SK-MEL-5 (cell line): ENCODE measurements at regions not wholly inside any gene's neighbourhood (a gene's known extent, or its start where the extent isn't known, plus 50 kb on each side); places are given as distances from the start of the nearest gene placed in this dataset.
"Not testable (repeated sequence)": the region's sequence is repeated elsewhere in the genome, so short reads cannot be mapped to it uniquely, and the experiment has no call there.

ENCODE experiments used
- DNase-seq: peaks from one replicate; pipeline ENCODE4 v3.0.0-alpha.2; 2016; ENCODE audit warnings: low read depth, low spot score
- in situ Hi-C: cut with HindIII; loops from 2 replicates; pipeline ENCODE4 v1.10.0; 2016; ENCODE audit warnings: low sequenced_read_pairs, high pct_unique_total_duplicates, low pct_unique_long_range_greater_than_20kb

DNA sequence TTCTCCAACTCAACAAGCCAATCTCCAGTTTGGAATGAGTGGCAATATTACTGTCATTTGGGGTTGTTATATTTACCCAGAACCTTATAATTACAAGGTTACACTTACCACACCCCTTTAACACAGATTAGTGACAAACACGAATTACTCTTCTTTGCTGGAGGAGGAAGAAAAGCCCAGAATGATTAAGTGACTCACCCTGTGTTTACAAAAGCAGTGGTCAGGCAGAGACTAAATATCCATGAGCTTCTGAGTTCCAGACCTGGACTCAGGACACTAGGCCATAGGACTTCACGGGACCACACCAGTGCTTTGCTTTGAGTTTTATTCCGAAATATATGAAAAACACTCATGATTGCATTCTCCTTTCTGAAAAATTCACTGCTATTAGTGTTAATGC, 370.8 kb downstream of the TLE1 start:
- DNase-seq: no peak
- in situ Hi-C loops: no loop called here

DNA sequence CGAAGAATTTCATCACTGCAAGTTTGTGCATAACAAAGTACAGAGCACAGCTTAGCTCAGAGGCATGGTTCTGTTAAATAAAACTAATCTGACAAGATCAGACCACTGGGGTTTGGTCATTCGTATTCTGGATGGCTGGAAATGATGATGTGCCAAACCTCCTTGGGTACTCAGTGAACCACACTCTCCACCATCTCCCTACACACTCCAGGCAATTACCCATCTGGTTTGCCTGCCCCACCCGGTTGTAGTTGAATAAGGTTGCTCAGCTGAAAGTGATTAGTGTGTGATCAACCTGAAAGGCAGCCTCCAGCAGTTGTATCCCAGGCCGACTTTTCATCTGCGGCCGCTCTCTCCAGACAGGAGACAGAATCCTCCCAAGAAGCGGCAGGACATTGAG, 371.4 kb downstream of the TLE1 start:
- DNase-seq: no peak
- in situ Hi-C loops: no loop called here

DNA sequence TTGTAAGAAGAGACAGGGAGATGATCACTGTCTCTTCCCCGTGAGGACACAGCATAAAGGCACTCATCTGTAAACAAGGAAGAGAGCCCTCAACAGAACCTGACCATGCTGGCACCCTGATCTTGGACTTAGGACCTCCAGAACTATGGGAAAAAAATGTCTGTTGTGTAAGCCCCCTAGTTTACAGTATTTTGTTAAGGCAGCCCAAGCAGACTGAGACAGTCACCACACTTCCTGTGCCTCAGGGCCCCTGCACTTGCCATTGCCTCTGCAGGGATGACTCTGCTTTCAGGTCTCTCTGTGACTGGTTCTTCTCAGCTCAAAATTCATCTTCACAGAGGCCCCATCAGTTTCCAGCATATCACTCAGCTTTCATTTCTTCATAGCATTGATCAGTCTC, 372.1 kb downstream of the TLE1 start:
- DNase-seq: no peak
- in situ Hi-C loops: no loop called here

DNA sequence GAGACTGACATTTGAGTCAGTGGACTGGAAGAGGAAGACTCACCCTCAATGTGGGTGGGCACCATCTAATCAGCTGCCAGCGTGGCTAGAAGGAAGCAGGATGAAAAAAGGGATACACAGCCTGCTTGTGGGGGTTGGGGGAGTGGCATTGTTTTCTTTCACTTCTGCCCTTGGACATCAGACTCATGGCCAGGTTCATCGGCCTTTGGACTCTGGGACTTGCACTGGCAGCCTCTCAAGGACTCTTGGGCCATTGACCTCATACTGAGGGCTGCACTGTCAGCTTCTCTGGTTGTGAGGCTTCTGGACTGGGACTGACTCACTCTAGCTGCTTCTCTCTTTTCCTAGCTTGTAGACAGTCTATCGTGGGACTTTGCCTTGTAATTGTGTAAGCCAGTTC, 374.9 kb downstream of the TLE1 start:
- no peak for DNase-seq
- in situ Hi-C loops: no loop called here

DNA sequence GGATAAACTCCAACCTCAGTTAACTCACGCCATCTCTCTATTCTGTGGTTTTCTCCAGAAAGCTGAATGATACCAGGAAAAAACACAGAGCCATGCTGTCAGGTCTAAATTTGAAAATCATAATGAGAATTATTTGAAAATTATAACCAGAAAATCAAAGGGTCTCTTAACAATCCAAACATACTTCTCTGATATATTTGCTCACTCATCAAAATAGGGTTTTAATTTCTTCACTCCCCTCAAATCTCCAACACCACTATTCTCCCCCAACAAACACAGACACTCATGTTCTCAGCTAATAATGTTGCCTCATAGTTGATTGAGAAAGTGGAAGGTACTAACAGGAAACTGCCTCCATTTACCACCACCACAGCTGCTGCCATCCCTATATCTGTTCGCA, 375.5 kb downstream of the TLE1 start:
- in situ Hi-C loops: no loop called here
- DNase-seq: no peak

DNA sequence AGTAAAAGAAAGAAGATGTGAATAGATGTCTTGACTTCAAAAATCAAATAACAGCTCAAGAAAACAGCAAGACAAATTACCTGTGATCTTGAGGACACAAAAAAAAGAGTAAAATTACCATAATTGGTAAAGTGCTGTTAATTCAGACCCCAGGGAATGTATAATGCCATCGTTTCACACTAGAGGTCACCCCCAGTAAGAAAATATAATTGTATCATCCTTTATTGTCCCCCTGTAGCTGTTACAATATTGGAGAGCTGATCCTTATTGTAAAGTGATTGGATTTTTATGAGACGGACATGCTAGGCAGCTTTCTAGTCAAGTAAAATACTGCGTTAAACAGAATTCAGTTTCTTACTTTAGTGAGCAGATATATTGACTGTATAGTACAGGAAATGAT, 377.0 kb downstream of the TLE1 start:
- DNase-seq: peak; percentile 25
- in situ Hi-C loops: no loop called here

DNA sequence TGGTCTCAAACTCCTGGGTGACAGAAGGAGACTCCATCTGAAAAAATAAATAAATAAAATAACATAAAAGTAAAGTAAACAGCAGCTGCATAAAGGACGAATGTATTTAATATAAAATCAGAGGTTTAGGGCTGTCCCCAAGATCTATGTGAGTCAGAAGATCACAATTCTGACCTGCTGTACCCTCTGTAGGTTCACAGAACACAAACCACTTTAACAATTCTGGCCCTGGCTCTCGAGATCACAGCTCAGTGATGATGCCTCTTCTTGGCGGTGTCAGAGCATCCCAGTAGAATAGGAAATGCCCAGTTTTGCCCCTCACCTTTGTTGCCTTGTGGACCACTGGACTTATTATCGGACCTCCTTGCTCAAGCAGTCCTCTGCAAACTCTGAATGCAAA, 380.9 kb downstream of the TLE1 start:
- in situ Hi-C loops: no loop called here
- DNase-seq: no peak

DNA sequence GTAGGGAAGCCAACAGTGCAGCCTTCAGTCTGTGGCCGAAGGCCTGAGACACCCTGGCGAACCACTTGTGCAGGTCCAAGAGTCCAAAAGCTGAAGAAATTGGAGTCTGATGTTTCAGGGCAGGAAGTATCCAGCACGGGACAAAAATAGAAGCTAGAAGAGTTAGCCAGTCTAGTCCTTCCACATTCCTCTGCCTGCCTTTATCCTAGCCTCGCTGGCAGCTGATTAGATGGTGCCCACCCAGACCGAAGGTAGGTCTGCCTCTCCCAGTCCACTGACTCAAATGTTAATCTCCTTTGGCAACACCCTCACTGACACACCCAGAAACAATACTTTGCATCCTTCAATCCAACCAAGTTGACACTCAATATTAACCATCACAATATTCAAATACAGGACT, 381.6 kb downstream of the TLE1 start:
- DNase-seq, in situ Hi-C loops: not testable (repeated sequence)

DNA sequence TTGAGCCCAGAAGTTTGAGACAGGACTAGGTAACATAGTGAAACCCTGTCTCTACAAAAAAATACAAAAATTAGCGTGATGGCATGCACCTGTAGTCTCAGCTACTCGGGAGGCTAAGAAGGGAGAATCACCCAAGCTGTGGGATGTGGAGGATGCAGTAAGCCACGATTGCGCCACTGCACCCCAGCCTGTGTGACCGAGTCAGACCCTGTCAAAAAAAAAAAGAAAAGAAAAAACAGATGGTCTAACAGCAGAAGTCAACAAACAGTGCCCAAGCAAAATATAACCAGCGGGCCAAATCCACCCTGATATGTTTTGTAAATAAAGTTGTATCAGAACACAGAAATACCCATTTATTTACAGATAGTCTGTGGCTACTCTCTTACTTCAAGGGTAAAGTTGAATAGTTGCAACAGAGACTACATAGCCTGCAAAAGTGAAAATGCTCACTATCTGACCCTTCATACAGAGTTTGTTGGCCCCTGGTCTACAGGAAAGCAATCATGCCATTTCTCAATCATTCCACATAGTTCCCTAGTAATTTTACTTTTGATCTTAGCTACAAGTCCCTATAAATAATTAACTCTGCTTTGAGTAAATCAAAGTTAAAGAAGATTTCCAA, 383.7 kb downstream of the TLE1 start:
- DNase-seq: no peak
- in situ Hi-C loops: no loop called here

DNA sequence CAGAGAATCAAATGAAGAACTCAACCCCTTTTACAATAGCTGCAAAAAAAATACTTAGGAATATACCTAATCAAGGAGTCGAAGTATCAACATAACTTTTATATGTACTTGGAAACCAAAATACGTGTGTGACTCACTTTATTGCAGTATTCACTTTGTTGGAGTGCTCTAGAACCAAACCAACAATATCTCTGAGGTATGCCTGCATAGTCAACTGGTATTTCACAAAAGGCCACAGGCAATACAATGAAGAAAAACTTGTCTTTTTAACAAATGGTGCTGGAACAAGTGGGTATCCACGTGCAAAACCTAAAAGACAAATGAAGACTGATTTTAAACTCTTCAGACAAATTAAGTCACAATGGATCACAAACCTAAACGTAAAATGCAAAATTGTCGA, 385.7 kb downstream of the TLE1 start:
- in situ Hi-C loops: no loop called here
- no peak for DNase-seq

DNA sequence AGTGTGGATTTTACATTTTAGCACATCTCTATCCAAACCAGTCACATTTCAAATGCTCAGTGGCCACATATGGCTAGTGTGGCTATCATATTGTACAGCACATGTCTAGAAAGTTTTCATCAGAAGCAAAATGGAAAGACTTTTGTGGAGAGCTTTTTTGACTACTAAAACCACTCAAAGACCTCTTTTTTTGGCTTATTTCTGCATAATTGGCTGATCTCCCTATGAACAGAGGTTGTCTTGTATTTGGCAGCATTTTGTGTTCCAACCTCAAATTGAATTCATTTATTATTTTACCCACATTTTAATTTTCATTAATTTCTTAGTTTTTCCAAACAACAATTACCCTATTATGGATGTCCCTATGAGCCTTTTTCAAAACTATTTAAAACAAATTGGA, 395.7 kb downstream of the TLE1 start:
- DNase-seq: no peak
- in situ Hi-C loops: no loop called here

DNA sequence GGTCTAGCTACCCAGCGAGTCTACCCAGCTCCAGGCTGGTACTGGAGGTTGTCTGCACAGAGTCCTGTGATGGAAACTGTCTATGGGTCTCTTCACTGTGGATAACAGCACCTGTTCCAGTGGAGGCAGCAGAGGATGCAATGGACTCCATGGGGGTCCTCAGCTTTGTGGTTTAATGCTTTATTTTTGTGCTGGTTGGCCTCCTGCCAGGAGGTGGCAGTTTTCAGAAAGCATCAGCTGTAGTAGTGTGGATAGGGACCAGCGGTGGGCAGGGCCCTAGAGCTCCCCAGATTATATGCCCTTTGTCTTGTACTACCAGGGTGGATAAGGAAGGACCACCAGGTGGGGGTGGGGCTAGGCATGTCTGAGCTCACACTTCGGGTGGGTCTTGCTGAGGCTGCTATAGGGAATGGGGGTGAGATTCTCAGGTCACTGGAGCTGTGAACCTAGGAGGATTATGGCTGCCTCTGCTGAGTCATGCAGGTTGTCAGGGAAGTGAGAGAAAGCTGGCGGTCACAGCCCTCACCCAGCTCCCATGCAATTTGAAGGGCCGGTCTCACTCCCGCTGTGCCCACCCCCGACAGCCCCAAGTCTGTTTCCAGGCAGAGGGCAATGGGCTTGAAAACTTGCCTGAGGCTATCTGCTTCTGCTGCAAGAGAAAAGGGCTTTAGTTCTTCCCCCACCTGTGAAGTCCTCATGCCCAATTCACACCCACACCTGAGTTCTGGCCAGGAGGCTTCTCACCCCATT, 397.1 kb downstream of the TLE1 start:
- in situ Hi-C loops: no loop called here
- no peak for DNase-seq

DNA sequence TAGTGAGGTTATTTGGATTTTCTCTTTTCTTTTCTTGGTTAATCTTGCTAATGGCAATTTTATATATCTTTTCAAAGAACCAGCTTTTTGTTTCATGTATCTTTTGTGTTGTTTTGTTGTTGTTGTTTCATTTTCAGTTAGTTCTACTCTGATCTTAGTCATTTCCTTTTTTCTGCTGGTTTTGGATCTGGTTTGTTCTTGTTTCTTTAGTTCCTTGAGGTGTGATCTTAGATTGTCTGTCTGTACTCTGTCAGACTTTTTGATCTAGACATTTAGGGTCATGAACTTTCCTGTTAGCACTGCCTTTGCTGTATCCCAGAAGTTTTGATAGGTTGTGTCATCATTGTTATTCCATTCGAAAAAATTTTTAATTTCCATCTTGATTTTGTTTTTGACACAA, 399.7 kb downstream of the TLE1 start:
- no peak for DNase-seq
- in situ Hi-C loops: no loop called here

DNA sequence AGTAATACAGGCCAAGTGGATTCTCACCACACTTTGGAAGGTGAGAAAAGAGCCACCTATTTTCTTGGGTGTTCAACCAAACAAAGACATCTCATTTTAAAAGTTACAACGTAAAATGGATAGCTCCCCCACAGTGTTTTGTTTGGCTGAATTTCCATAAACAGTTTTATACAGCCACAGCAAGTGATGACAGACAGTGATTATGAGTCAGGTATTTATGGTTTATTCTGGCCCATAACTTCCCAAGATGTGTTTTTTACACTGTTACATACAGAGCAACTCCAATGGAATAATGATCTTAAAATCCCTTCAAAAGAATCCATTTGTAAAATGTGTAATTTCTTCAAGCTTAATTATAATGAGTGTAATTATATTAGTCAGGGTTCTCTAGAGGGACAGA, 421.3 kb downstream of the TLE1 start:
- in situ Hi-C loops: no loop called here
- DNase-seq: no peak

DNA sequence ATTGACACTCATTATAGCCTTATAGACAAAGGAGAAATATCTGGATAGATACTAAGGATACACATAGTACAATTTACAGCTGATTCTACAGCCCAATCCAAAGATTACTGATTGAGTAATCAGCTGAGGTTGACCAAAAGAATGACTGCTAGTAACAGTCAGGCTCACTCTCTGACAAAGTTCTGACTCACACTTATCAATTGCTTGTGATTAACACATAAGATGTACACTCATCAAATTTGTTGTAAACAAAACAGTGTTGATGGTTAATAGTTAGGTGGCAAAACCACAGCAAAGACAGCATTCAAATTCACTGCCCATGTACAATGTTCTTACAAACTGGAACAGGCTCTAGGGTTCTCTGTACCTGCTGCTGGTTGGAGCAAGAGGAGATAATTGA, 422.7 kb downstream of the TLE1 start:
- in situ Hi-C loops: no loop called here
- no peak for DNase-seq

DNA sequence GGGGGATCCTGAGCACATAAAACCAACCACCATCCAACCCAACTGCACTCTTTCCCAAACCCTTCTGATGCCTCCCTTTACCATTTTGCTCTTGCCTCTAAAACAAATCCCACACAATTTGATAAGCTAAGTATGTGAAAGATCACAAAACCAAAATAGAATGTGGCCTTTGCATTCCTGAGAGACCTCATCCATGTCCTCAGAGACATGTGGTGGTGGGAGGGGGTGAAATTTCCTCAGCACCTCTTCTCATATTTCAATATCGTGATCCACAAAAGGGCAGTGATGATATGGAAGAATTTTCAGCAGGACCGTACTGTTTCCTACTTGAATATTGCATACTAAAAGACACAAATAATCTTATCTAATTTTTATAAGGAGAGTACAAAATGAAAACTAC, 423.3 kb downstream of the TLE1 start:
- in situ Hi-C loops: no loop called here
- DNase-seq: no peak

DNA sequence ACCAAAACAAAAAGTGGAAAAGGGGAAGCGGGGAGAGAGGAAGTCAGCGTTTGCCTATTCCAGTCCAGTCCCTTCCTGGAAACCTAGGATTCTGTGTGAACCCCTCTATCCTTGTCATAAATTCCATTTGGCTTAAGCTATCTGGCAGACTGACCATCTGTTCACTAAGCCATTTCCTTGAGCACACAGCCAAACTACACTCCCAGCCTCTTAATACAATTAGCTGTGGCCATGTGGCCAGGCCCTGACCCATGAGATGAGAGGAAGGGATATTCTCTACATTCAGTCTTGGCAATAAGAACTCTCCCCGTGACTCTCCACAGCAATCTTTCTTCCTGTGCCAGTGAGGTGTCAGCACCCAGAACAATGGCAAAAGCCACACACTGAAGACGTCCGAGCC, 424.8 kb downstream of the TLE1 start:
- in situ Hi-C loops: no loop called here
- DNase-seq: no peak

DNA sequence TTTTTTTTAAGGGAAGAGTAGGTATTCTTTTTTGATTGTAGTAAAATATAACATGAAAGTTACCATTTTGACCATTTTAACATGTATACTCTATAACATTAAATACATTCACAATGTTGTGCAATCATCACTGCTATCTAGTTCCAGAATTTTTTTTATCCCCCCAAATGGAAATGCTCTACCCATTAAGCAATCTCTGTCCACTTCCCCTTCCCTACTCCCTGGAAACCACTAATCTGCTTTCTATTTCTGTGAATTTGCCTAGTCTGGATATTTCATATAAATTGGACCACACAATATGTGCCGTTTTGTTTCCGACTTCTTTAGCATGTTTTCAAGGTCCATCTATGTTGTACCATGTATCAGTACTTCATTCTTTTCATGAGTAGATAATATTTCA, 429.5 kb downstream of the TLE1 start:
- in situ Hi-C loops: no loop called here

DNA sequence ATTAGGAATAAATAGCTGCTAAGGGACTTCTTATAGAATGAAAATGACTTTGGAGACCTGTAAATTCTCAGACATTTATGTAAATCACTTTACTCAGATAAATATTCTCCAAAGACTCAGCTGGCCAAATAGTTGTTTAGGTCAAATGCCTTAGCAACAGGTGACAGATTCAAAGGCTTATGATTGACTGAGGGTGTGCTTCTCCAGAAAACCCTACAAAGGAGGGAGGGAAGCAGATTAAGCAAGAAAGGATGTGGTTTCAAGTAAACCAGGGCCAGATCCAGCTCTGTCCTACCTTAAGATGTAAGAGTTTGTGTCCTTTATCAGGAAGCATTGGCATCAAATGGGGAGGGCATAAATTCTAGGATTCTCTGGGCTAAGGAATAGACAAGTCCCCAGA, 433.0 kb downstream of the TLE1 start:
- DNase-seq: no peak
- in situ Hi-C loops: no loop called here

More for the DNA sequence above, 429.5 kb downstream of the TLE1 start:
- no peak for DNase-seq

DNA sequence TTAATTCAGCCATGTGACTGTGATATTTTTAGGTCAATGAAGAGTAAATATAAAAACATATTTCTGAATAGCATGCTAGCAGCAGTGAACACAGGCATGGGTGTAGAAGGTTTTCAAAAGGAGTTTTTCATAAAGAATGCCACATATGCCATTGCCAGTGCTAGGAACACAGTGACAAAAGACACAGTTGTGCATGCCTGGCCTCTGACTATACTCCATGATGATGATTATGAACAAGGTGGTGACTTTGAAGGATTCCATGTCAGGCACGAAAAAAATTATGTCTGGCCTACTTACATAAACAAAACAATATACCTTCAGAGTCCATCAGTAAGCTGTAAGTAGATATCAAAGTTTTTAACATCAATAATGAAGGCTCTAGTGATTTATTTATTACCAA, 438.7 kb downstream of the TLE1 start:
- DNase-seq: no peak
- in situ Hi-C loops: no loop called here
